Neural cell (in vitro differentiated cells): ENCODE measurements at regions not wholly inside any gene's neighbourhood (a gene's known extent, or its start where the extent isn't known, plus 50 kb on each side); places are given as distances from the start of the nearest gene placed in this dataset.

Experiments used
- MXI1 ChIP-seq: fragments of 450-650 bp; conservative IDR thresholded peaks from 2 replicates; pipeline ENCODE4 v1.6.1; 2014; ENCODE audit warnings: antibody characterized with exemption, mild to moderate bottlenecking; ENCODE audit not compliant: poor library complexity, severe bottlenecking
- POLR2AphosphoS5 ChIP-seq: IDR thresholded peaks from 2 replicates; pipeline ENCODE4 v1.6.1; 2012
- TAF1 ChIP-seq: IDR thresholded peaks from 2 replicates; pipeline ENCODE4 v1.6.1; 2012; ENCODE audit warnings: low read depth
- TF ChIP-seq, protein P1 (sequence below): fragments of 450-650 bp; IDR thresholded peaks from 2 replicates; pipeline ENCODE4 v1.5.1; 2014; ENCODE audit warnings: antibody characterized with exemption, mild to moderate bottlenecking, moderate library complexity; ENCODE audit not compliant: poor library complexity, severe bottlenecking

DNA sequence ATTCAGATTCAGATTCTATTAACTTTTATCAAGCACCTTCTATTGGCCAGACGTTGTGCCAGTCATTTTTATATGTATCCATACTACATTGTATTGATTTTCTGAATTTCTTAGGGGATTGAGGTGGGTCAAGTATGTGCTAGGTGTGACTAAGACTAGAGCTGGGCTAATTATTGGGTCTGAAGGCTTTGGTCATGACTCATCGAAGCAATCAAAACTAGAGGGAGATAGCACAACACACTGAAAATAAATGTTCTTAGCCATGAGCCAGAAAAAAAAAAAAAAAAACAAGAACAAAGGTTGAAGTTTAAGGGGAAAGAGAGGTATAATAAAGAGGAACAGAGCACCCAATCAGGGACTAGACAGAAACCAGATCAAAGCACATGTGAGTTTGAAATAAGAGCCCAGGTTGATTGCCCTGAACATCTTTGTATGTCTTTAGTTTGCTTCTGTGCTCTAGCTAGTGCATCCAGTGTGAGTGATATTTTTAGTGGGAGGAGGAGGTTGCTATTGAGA is 171.6 kb upstream of the FOXP2 start:
- TF ChIP-seq, protein P1, sequence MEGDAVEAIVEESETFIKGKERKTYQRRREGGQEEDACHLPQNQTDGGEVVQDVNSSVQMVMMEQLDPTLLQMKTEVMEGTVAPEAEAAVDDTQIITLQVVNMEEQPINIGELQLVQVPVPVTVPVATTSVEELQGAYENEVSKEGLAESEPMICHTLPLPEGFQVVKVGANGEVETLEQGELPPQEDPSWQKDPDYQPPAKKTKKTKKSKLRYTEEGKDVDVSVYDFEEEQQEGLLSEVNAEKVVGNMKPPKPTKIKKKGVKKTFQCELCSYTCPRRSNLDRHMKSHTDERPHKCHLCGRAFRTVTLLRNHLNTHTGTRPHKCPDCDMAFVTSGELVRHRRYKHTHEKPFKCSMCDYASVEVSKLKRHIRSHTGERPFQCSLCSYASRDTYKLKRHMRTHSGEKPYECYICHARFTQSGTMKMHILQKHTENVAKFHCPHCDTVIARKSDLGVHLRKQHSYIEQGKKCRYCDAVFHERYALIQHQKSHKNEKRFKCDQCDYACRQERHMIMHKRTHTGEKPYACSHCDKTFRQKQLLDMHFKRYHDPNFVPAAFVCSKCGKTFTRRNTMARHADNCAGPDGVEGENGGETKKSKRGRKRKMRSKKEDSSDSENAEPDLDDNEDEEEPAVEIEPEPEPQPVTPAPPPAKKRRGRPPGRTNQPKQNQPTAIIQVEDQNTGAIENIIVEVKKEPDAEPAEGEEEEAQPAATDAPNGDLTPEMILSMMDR = no peak
- TF ChIP-seq TAF1 (no peak), POLR2AphosphoS5 (no peak), MXI1 (no peak)
